Stimulated activated naive B cell treated with anti-CD40 and anti-IgM and Interleukin-4, amounts not matched to agents 10 μg/mL and 1 μg/mL and 100 μg/mL, for 72 hours (primary cell): ENCODE measurements at regions not wholly inside any gene's neighbourhood (a gene's known extent, or its start where the extent isn't known, plus 50 kb on each side); places are given as distances from the start of the nearest gene placed in this dataset.

Experiments used
- ATAC-seq, 2 donors: fragments of 150-1000 bp; cut with Tn5 transposase; replicated peaks; 2 replicates each; pipeline ENCODE4 v1.10.0; 2021; ENCODE audit warnings: moderate library complexity in 1 of 2
- DNase-seq: peaks from one replicate; pipeline ENCODE4 v3.0.0; 2021
- H3K27ac Mint-ChIP-seq: one replicate; pipeline ENCODE4 v1.8.0; 2022; ENCODE audit warnings: mild to moderate bottlenecking, mixed read lengths
- H3K27me3 Mint-ChIP-seq, 2 donors: one replicate each; pipeline ENCODE4 v1.8.0; 2022; ENCODE audit warnings: mixed read lengths in 2 of 2
- H3K36me3 Mint-ChIP-seq, 2 donors: one replicate each; pipeline ENCODE4 v1.8.0; 2022; ENCODE audit warnings: mixed read lengths in 2 of 2, mild to moderate bottlenecking in 1 of 2
- H3K4me1 Mint-ChIP-seq, 2 donors: one replicate each; pipeline ENCODE4 v1.8.0; 2022; ENCODE audit warnings: mixed read lengths in 2 of 2, mild to moderate bottlenecking in 1 of 2
- H3K4me3 Mint-ChIP-seq, 2 donors: one replicate each; pipeline ENCODE4 v1.8.0; 2022; ENCODE audit warnings: mild to moderate bottlenecking in 2 of 2, mixed read lengths in 2 of 2, moderate library complexity in 1 of 2
- H3K9me3 Mint-ChIP-seq, 2 donors: one replicate each; pipeline ENCODE4 v1.8.0; 2022; ENCODE audit warnings: mixed read lengths in 2 of 2, mild to moderate bottlenecking in 1 of 2

- DNase-seq: no peak
- H3K27me3 Mint-ChIP-seq: no peaks in the 10 kb centered on the region
- H3K27ac Mint-ChIP-seq: no peak overlapping the region
- H3K9me3 Mint-ChIP-seq: peaks cover 11 to 15% of the 10 kb centered on the region in 2 donors
- no peaks in the 10 kb centered on the region for H3K36me3 Mint-ChIP-seq
- no peak for ATAC-seq
- no peak overlapping the region for H3K4me3 Mint-ChIP-seq
- no peaks in the 10 kb centered on the region for H3K4me1 Mint-ChIP-seq
Measured at GRCh38 chr2:167415068-167415467, 526.8 kb downstream of the XIRP2 start.

- Mint-ChIP-seq H3K4me1 (no peaks in the 10 kb centered on the region), H3K36me3 (no peaks in the 10 kb centered on the region), H3K27ac (no peak overlapping the region), H3K4me3 (no peak overlapping the region), H3K27me3 (no peaks in the 10 kb centered on the region), H3K9me3 (peaks cover 13 to 15% of the 10 kb centered on the region in 2 donors)
- ATAC-seq: no peak
- no peak for DNase-seq
Measured at GRCh38 chr2:167411367-167411766, 523.1 kb downstream of the XIRP2 start.

- Mint-ChIP-seq H3K27me3 (no peaks in the 10 kb centered on the region), H3K4me1 (no peaks in the 10 kb centered on the region), H3K4me3 (no peak overlapping the region), H3K27ac (no peak overlapping the region), H3K36me3 (no peaks in the 10 kb centered on the region), H3K9me3 (peaks cover 3 to 6% of the 10 kb centered on the region in 2 donors)
- DNase-seq (no peak), ATAC-seq (no peak)
Measured at GRCh38 chr2:167406558-167406957, 518.3 kb downstream of the XIRP2 start.

GRCh38 chr2:167404627-167405284 is 516.5 kb downstream of the XIRP2 start:
- peaks cover 4 to 6% of the 10 kb centered on the region in 2 donors for H3K9me3 Mint-ChIP-seq
- ATAC-seq: no peak
- H3K4me3 Mint-ChIP-seq: no peak overlapping the region
- no peak overlapping the region for H3K27ac Mint-ChIP-seq
- H3K4me1 Mint-ChIP-seq: no peaks in the 10 kb centered on the region
- DNase-seq: no peak
- H3K36me3 Mint-ChIP-seq: no peaks in the 10 kb centered on the region
- no peaks in the 10 kb centered on the region for H3K27me3 Mint-ChIP-seq

- no peaks in the 10 kb centered on the region for H3K27me3 Mint-ChIP-seq
- peaks cover 3 to 10% of the 10 kb centered on the region in 2 donors for H3K9me3 Mint-ChIP-seq
- H3K36me3 Mint-ChIP-seq: no peaks in the 10 kb centered on the region
- no peaks in the 10 kb centered on the region for H3K4me1 Mint-ChIP-seq
- ATAC-seq (no peak), DNase-seq (no peak)
- no peak overlapping the region for H3K4me3 Mint-ChIP-seq
- no peak overlapping the region for H3K27ac Mint-ChIP-seq
Measured at GRCh38 chr2:167401309-167401708, 513.0 kb downstream of the XIRP2 start.

- H3K4me3 Mint-ChIP-seq: no peak overlapping the region
- DNase-seq (no peak), ATAC-seq (no peak)
- H3K27me3 Mint-ChIP-seq: no peaks in the 10 kb centered on the region
- no peaks in the 10 kb centered on the region for H3K36me3 Mint-ChIP-seq
- H3K27ac Mint-ChIP-seq: no peak overlapping the region
- H3K9me3 Mint-ChIP-seq: peaks cover 3 to 10% of the 10 kb centered on the region in 2 donors
- H3K4me1 Mint-ChIP-seq: no peaks in the 10 kb centered on the region
Measured at GRCh38 chr2:167400546-167400945, 512.3 kb downstream of the XIRP2 start.

GRCh38 chr2:167398873-167399272 is 510.6 kb downstream of the XIRP2 start:
- Mint-ChIP-seq H3K9me3 (peaks cover 2 to 9% of the 10 kb centered on the region in 2 donors), H3K36me3 (no peaks in the 10 kb centered on the region), H3K27me3 (no peaks in the 10 kb centered on the region), H3K4me1 (no peaks in the 10 kb centered on the region), H3K27ac (no peak overlapping the region), H3K4me3 (no peak overlapping the region)
- ATAC-seq: no peak
- DNase-seq: no peak

GRCh38 chr2:167388901-167389300 is 500.6 kb downstream of the XIRP2 start:
- no peaks in the 10 kb centered on the region for H3K27me3 Mint-ChIP-seq
- no peak overlapping the region for H3K27ac Mint-ChIP-seq
- H3K4me1 Mint-ChIP-seq: no peaks in the 10 kb centered on the region
- ATAC-seq: no peak
- no peak for DNase-seq
- no peaks in the 10 kb centered on the region for H3K36me3 Mint-ChIP-seq
- peaks cover 4 to 9% of the 10 kb centered on the region in 2 donors for H3K9me3 Mint-ChIP-seq
- no peak overlapping the region for H3K4me3 Mint-ChIP-seq

DNA sequence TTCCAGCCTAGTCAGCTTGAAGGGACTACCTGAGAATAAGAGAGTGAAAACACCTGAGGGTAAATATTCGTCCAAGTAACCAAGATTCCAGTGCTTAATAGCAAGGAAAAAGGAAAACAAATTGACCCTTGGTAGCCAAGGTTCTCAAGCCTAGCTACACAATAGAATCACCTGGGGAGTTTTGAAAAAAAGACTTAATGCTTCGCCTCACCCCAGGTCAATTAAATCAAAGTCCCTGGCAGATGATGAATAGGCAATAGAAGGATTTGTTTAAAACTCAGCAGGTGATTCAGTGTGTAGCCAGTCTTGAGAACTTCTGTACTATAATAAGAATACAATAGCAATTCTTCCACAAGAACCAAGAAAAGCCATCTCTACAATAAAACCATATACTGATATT is 500.2 kb downstream of the XIRP2 start:
- Mint-ChIP-seq H3K27me3 (no peaks in the 10 kb centered on the region), H3K4me1 (no peaks in the 10 kb centered on the region), H3K4me3 (no peak overlapping the region), H3K27ac (no peak overlapping the region), H3K9me3 (peaks cover 4 to 9% of the 10 kb centered on the region in 2 donors), H3K36me3 (no peaks in the 10 kb centered on the region)
- no peak for ATAC-seq
- no peak for DNase-seq

GRCh38 chr2:167386694-167387093 is 498.4 kb downstream of the XIRP2 start:
- no peak overlapping the region for H3K27ac Mint-ChIP-seq
- no peaks in the 10 kb centered on the region for H3K4me1 Mint-ChIP-seq
- H3K4me3 Mint-ChIP-seq: no peak overlapping the region
- peaks cover 4 to 9% of the 10 kb centered on the region in 2 donors for H3K9me3 Mint-ChIP-seq
- H3K27me3 Mint-ChIP-seq: no peaks in the 10 kb centered on the region
- no peak for DNase-seq
- H3K36me3 Mint-ChIP-seq: no peaks in the 10 kb centered on the region
- ATAC-seq: no peak

DNA sequence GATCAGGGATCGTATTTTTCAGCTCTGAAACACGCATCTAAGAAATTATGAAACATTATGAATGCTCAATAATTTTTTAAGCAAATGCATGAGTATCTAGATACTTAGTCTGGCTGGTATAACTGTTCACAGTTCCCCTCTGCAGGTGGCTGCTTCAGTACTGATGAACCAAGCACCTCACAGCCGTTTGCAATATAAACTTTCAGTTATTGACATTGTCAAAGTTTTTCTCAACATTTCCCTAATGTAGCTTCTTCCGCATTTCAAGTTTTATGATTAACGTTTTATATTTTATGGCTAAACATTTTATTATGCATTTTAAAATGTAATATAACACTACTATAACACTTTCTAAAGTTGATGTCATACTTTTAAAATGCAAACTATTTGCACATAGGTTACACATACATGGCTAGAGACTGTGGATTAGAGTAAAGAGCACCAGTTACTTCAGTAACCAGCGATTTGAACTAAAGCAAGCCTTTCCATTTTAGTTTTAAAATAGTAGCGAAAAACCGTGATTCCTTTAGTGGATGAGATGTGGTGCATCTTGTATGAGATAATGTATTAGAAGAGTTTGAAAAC is 495.4 kb downstream of the XIRP2 start:
- no peak for ATAC-seq
- H3K27me3 Mint-ChIP-seq: no peaks in the 10 kb centered on the region
- H3K27ac Mint-ChIP-seq: no peak overlapping the region
- H3K9me3 Mint-ChIP-seq: peaks cover 4% of the 10 kb centered on the region in 2 donors
- no peak for DNase-seq
- H3K36me3 Mint-ChIP-seq: no peaks in the 10 kb centered on the region
- no peak overlapping the region for H3K4me3 Mint-ChIP-seq
- no peaks in the 10 kb centered on the region for H3K4me1 Mint-ChIP-seq

- H3K4me1 Mint-ChIP-seq: no peaks in the 10 kb centered on the region
- H3K9me3 Mint-ChIP-seq: peaks cover 4 to 7% of the 10 kb centered on the region in 2 donors
- H3K36me3 Mint-ChIP-seq: no peaks in the 10 kb centered on the region
- DNase-seq (no peak), ATAC-seq (no peak)
- no peaks in the 10 kb centered on the region for H3K27me3 Mint-ChIP-seq
- H3K4me3 Mint-ChIP-seq: no peak overlapping the region
- H3K27ac Mint-ChIP-seq: no peak overlapping the region
Measured at GRCh38 chr2:167381349-167381748, 493.1 kb downstream of the XIRP2 start.

DNA sequence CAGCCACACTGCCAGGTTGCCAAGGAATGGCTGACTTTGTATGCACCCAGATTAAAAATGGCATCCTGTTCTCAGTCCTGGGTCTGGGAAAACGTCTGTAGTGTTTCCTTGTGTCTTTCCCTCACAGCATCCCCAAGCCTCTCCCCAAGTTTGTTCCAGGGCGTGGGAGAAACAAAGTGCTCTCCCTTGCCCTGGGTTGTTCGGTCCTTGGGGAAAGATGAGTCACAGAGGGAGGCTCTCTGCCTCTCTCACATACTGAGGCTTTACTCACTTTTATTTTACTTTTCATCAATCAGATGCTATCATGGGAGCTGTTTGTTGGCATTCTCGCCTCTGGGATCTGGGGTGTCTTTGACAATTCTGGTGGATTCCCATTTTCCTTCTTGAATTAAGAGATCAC is 492.3 kb downstream of the XIRP2 start:
- Mint-ChIP-seq H3K36me3 (no peaks in the 10 kb centered on the region), H3K9me3 (peaks cover 4 to 7% of the 10 kb centered on the region in 2 donors), H3K27me3 (no peaks in the 10 kb centered on the region), H3K4me1 (no peaks in the 10 kb centered on the region), H3K27ac (no peak overlapping the region), H3K4me3 (no peak overlapping the region)
- ATAC-seq (no peak), DNase-seq (no peak)

GRCh38 chr2:167380094-167380493 is 491.8 kb downstream of the XIRP2 start:
- no peaks in the 10 kb centered on the region for H3K27me3 Mint-ChIP-seq
- H3K36me3 Mint-ChIP-seq: no peaks in the 10 kb centered on the region
- DNase-seq: no peak
- H3K4me3 Mint-ChIP-seq: no peak overlapping the region
- peaks cover 4 to 7% of the 10 kb centered on the region in 2 donors for H3K9me3 Mint-ChIP-seq
- no peak overlapping the region for H3K27ac Mint-ChIP-seq
- no peaks in the 10 kb centered on the region for H3K4me1 Mint-ChIP-seq
- ATAC-seq: no peak

DNA sequence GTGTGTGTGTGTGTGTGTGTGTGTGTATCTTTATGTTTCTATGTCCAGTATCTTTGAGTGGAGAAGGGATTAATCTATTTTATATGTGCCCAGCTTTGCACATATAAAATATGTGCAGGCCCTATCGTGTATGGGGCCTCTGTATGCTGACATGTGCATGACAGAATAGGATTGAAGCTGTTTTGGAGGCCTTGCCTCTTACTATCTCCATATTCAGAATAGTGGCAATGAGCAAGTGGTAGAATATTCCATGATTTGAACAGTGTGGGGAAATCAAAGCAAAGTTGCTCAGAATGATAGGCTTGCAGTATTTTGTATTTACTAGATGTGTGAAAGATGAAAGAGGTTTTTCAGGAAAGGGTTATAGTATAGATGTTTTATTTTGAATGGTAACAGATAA is 480.8 kb downstream of the XIRP2 start:
- no peaks in the 10 kb centered on the region for H3K4me1 Mint-ChIP-seq
- no peak overlapping the region for H3K4me3 Mint-ChIP-seq
- no peak for ATAC-seq
- peaks cover 2 to 8% of the 10 kb centered on the region in 2 donors for H3K9me3 Mint-ChIP-seq
- no peaks in the 10 kb centered on the region for H3K27me3 Mint-ChIP-seq
- no peak overlapping the region for H3K27ac Mint-ChIP-seq
- H3K36me3 Mint-ChIP-seq: no peaks in the 10 kb centered on the region
- DNase-seq: no peak
